ENCODE measurements at regions not wholly inside any gene's neighbourhood (a gene's known extent, or its start where the extent isn't known, plus 50 kb on each side); places are given as distances from the start of the nearest gene placed in this dataset.

GRCh38 chr4:42787079-42787463 is 105.4 kb upstream of the GRXCR1 start:
- TF ChIP-seq CTCF (IDR thresholded peaks at IDR 0.05) (no peak), EZH2 (IDR thresholded peaks at IDR 0.05; ENCODE audit: borderline replicate concordance, insufficient read depth, low read depth, low read length, poor library complexity, severe bottlenecking) (no peak)

All from B cell (primary cell).